AG10803 (cell line): ENCODE measurements at regions not wholly inside any gene's neighbourhood (a gene's known extent, or its start where the extent isn't known, plus 50 kb on each side); places are given as distances from the start of the nearest gene placed in this dataset.
"Not testable (repeated sequence)": the region's sequence is repeated elsewhere in the genome, so short reads cannot be mapped to it uniquely, and the experiment has no call there.

Experiments
- DNase-seq: peaks from one replicate; pipeline ENCODE4 v3.0.0; 2010; ENCODE audit warnings: low read depth
- H3K4me3 ChIP-seq: 2 replicates; pipeline ENCODE4 v1.5.1; 2011; ENCODE audit warnings: mild to moderate bottlenecking, low read length, control low read depth
- TF ChIP-seq, protein P1 (sequence below): conservative IDR thresholded peaks from 2 replicates; pipeline ENCODE4 v1.5.1; 2011; ENCODE audit warnings: mild to moderate bottlenecking, low read length, control low read depth, inconsistent platforms

DNA sequence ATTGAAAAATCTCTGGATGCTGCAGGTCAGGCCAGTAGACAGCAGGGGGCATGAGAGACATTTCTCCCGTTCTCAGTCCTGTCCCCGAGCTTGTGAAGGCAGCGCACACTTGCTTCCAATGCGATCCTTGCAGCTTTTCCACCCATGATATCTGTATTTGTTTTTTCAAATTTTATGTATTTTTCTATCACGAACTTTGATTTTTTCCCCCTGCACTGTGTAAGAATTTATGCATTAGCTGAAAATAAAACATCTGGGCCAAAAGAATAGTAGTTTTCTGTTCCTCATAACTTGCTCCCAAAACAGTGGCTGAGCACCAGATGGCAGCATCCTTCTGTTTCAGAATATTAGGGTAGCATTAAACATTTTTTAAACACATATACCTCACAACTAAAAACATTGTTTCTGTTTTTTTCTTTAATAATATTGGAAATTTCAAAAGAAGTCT lies 90.9 kb upstream of the PABPC3 start:
- peak; percentile 13 for DNase-seq
- H3K4me3 ChIP-seq = not testable (repeated sequence)
- TF ChIP-seq, protein P1, sequence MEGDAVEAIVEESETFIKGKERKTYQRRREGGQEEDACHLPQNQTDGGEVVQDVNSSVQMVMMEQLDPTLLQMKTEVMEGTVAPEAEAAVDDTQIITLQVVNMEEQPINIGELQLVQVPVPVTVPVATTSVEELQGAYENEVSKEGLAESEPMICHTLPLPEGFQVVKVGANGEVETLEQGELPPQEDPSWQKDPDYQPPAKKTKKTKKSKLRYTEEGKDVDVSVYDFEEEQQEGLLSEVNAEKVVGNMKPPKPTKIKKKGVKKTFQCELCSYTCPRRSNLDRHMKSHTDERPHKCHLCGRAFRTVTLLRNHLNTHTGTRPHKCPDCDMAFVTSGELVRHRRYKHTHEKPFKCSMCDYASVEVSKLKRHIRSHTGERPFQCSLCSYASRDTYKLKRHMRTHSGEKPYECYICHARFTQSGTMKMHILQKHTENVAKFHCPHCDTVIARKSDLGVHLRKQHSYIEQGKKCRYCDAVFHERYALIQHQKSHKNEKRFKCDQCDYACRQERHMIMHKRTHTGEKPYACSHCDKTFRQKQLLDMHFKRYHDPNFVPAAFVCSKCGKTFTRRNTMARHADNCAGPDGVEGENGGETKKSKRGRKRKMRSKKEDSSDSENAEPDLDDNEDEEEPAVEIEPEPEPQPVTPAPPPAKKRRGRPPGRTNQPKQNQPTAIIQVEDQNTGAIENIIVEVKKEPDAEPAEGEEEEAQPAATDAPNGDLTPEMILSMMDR = peak; percentile 41

DNA sequence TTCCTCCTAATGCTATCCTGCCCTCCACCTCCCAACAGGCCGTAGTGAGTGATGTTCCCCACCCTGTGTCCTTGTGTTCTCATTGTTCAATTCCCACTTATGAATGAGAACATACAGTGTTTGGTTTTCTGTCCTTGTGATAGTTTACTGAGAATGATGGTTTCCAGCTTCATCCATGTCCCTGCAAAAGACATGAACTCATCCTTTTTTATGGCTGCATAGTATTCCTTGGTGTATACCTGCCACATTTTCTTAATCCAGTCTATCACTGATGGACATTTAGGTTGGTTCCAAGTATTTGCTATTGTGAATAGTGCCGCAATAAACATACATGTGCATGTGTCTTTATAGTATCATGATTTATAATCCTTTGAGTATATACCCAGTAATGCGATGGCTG lies 88.5 kb upstream of the PABPC3 start:
- H3K4me3 ChIP-seq = not testable (repeated sequence)

DNA sequence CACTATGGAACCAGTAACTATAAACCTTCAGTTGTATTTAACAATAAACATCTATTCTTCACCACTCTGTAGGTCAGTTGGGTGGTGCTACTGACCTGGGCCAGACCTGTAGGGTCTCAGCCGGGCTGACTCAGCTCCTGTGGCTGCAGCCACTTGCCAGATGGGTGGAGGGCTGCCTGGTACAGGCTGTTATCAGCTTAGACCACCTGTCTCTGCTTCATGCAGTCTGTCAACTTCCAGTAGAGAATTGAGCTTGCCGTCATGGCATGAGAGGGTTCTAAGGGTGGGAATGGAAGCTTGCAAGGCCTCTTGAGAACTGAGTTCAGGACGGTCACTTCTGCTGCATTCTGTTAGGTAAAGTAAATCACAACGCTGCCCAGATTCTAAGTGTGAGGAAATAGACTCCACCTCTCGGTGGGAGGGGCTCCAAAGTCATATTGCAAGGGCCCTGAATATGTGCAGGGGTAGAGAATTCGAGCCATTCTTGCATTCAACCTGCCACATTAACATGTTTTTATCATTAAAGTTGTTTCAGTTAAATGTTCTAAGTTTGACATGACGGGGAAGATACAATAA lies 81.5 kb upstream of the PABPC3 start:
- not testable (repeated sequence) for DNase-seq, H3K4me3 ChIP-seq

More for the DNA sequence above, 88.5 kb upstream of the PABPC3 start:
- not testable (repeated sequence) for DNase-seq

DNA sequence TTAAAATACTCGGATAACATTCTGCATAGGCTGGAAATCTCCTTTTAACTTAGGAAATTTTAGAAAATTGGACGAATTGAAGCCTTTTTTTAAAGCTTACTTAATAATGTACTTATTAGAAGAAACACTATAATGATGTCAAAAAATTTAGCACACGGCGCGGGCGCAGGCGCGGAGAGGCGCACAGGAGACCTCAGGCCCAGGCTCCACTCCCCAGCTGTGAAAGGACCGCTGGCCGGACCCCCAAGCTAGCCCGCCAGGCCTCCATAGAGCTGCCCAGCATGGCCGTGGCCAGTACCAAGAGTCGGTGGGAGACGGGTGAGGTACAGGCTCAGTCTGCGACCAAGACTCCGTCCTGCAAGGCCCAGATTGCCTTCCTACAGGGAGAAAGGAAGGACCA lies 78.8 kb upstream of the PABPC3 start:
- H3K4me3 ChIP-seq, DNase-seq: not testable (repeated sequence)

DNA sequence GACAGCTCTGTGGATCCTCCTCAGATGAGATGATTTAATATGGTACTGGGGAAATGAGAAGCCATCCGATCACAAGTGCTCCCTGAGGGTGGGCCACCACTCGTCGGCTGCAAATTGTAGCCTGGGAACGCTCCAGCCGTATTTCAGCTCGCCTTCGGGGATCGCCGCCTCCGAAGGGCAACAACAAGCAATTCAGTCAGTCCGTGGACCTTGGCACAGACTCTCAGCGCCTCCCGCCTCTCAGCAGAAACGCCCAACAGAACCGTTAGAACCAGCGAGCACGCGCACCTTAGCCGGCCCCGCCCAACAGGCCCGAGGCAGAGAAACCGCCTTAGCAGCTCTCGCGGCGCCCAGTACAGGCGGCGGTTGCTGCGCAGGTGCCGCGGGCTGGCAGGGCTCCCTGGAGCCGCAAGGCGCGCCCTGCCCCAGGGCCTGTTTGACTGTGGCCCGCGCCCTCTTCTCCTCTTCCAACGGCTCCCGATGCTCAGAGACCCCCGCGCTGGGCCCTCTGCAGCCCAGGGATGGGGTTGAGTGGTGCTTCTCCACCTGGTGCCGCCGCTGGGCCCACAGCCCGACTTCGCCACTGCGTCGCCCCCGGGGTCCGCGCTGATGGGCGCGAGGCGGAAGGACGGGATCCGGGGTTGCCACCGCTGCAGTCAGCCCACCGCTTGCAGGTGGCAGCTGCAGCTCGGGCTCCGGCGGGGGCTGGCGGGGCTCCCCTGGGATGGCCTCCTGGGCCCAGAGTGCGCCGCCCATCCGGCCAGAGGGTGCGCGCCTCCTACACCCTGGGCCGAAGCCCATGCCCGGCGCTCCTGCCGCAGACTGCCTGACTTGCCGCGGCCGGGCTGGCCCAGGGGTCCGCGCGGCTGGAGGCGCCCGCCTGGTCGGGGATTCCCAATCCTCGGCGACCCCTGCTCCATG lies 77.9 kb upstream of the PABPC3 start:
- DNase-seq, H3K4me3 ChIP-seq: not testable (repeated sequence)

DNA sequence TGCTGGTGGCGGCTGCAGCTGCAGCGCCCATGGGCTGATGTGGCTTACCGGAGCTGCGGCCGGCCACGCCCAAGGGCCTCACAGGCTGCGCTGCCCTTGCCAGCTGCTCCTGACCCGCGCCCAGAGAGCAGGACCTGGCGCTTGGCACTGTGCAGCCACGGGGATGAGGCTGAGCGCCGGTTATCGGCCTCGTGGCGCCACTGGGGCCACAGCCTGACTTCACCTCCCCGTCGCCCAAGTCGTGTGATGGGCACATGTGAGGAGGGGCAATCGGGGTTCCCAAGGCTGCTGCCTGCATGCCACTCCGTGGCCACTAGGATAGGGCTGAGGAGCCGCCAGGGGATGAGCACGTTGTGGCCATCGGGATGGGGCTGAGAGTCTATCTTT lies 77.2 kb upstream of the PABPC3 start:
- TF ChIP-seq, protein P1 = no peak
- H3K4me3 ChIP-seq = no peak overlapping the region
- DNase-seq = no peak

DNA sequence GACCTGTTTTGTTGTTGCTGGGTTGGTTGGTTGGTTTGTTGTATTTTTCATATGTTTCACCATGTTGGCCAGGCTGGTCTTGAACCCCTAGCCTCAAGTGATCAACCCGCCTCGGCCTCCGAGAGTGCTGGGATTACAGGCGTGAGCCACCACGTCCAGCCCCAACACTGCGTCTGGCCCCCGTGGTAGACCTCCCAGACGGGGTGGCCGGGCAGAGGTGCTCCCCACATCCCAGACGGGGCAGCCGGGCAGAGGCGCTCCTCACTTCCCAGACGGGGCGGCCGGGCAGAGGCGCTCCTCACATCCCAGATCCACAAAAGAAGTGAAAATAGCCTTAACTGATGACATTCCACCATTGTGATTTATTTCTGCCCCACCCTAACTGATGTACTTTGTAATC lies 76.2 kb upstream of the PABPC3 start:
- not testable (repeated sequence) for H3K4me3 ChIP-seq, DNase-seq

DNA sequence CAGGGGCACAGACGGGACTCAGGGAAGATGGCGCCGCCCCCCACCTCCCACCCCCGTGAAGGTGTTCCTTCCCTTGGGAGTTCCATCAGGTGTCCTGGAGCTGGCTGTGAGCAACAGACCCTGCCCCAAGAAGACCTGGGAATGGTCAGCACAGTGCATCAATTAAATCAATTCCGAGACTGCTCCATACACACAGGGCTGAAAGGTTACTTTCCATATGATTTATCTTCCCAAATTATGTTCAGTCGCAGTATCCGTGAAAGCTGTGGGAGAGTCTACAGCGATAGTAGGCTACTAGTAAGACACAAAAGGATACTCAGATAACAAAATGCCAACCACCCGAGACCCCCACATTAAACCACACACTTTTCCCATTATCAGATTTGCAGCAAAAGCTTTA lies 71.8 kb upstream of the PABPC3 start:
- TF ChIP-seq, protein P1 = no peak
- no peak overlapping the region for H3K4me3 ChIP-seq
- DNase-seq = no peak

DNA sequence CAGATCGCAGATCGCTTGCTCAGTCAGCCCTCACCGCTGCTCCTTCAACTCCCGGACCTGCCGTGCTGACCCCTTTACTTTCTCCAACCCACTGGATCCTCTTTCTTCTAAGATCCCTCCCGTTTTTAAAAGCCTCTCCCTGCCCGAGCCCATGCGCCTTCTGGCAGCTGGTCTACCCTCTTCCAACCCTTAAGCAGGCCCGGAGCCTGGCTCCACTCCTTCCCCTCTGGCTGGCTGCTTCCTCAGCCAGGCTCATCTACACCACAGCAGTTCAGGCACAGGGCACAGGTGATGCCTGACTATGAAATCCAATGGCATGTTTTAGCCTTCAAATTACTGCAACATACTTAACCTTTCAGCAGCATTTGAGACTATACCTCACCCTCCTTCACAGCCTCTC lies 63.8 kb upstream of the PABPC3 start:
- no peak overlapping the region for H3K4me3 ChIP-seq
- no peak for DNase-seq
- TF ChIP-seq, protein P1 = no peak

DNA sequence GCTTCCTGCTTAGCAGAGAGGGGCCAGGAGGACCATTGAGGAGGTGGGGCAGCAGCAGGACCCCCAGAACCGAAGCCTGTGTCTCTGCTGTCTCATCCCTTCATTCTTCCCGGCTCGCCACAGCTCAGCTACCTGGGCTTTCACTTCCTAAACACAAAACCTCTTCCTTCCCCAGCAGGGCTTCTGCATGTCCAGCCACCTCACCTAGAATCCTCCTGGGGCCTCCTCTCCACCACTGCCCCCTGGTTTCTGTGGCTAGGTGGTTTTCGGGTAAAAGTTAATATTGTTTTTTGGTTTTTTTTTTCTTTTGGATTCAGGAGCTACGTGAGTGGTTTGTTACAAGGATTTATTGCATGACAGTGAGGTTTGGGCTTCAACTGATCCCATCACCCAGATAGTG lies 61.8 kb upstream of the PABPC3 start:
- H3K4me3 ChIP-seq = no peak overlapping the region
- TF ChIP-seq, protein P1 = no peak
- DNase-seq = no peak
